Neural cell (in vitro differentiated cells): ENCODE measurements at regions not wholly inside any gene's neighbourhood (a gene's known extent, or its start where the extent isn't known, plus 50 kb on each side); places are given as distances from the start of the nearest gene placed in this dataset.

Source experiments
- CTCF ChIP-seq: fragments of 450-650 bp; IDR thresholded peaks from 2 replicates; pipeline ENCODE4 v1.5.1; 2014; ENCODE audit warnings: antibody characterized with exemption, mild to moderate bottlenecking, moderate library complexity; ENCODE audit not compliant: poor library complexity, severe bottlenecking
- EP300 ChIP-seq: fragments of 450-650 bp; conservative IDR thresholded peaks from 2 replicates; pipeline ENCODE4 v1.6.1; 2014; ENCODE audit warnings: antibody characterized with exemption, mild to moderate bottlenecking, moderate library complexity; ENCODE audit not compliant: poor library complexity, severe bottlenecking
- EZH2 ChIP-seq: fragments of 200-600, 300-800 bp; shearing (Covaris generic), sonication (generic); IDR thresholded peaks from 2 replicates; pipeline ENCODE4 v1.6.1; 2014; ENCODE audit warnings: antibody characterized with exemption, low read length, borderline replicate concordance, mild to moderate bottlenecking; ENCODE audit not compliant: insufficient read depth, poor library complexity, severe bottlenecking
- MXI1 ChIP-seq: fragments of 450-650 bp; conservative IDR thresholded peaks from 2 replicates; pipeline ENCODE4 v1.6.1; 2014; ENCODE audit warnings: antibody characterized with exemption, mild to moderate bottlenecking; ENCODE audit not compliant: poor library complexity, severe bottlenecking
- POLR2AphosphoS5 ChIP-seq: IDR thresholded peaks from 2 replicates; pipeline ENCODE4 v1.6.1; 2012
- RAD21 ChIP-seq: fragments of 450-650 bp; conservative IDR thresholded peaks from 2 replicates; pipeline ENCODE4 v1.6.1; 2014; ENCODE audit warnings: antibody characterized with exemption, mild to moderate bottlenecking, moderate library complexity
- REST ChIP-seq: IDR thresholded peaks from 2 replicates; pipeline ENCODE4 v1.6.1; 2012; ENCODE audit warnings: borderline replicate concordance
- SMC3 ChIP-seq: fragments of 450-650 bp; conservative IDR thresholded peaks from 2 replicates; pipeline ENCODE4 v1.6.1; 2014; ENCODE audit warnings: antibody characterized with exemption, mild to moderate bottlenecking, moderate library complexity; ENCODE audit not compliant: poor library complexity
- TAF1 ChIP-seq: IDR thresholded peaks from 2 replicates; pipeline ENCODE4 v1.6.1; 2012; ENCODE audit warnings: low read depth

DNA sequence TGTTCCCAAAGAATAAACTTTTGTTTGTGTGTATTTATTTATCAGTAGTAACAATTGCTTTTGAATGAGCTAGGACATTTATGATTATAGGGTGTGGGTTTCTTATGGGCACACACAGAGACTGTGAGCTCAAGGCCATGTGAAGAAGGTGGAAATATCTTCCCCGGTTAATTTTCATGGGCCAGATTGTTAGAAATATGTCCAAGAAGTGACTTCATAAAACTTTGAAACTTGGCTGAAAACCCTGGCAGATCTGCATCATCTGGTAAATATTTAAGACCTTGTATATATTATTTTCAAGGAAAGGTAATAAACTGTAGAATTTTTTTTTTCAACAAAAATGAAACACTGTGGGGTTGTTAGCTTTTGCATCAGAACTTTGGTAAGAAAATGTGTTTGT lies 53.5 kb upstream of the RNU6-8 start:
- TF ChIP-seq CTCF (no peak), REST (no peak), EP300 (no peak), POLR2AphosphoS5 (no peak), RAD21 (no peak), EZH2 (no peak), SMC3 (no peak), TAF1 (no peak), MXI1 (no peak)
